ENCODE measurements at regions not wholly inside any gene's neighbourhood (a gene's known extent, or its start where the extent isn't known, plus 50 kb on each side); places are given as distances from the start of the nearest gene placed in this dataset.

- TF ChIP-seq, protein P1, sequence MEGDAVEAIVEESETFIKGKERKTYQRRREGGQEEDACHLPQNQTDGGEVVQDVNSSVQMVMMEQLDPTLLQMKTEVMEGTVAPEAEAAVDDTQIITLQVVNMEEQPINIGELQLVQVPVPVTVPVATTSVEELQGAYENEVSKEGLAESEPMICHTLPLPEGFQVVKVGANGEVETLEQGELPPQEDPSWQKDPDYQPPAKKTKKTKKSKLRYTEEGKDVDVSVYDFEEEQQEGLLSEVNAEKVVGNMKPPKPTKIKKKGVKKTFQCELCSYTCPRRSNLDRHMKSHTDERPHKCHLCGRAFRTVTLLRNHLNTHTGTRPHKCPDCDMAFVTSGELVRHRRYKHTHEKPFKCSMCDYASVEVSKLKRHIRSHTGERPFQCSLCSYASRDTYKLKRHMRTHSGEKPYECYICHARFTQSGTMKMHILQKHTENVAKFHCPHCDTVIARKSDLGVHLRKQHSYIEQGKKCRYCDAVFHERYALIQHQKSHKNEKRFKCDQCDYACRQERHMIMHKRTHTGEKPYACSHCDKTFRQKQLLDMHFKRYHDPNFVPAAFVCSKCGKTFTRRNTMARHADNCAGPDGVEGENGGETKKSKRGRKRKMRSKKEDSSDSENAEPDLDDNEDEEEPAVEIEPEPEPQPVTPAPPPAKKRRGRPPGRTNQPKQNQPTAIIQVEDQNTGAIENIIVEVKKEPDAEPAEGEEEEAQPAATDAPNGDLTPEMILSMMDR (IDR thresholded peaks at IDR 0.05), result no peak
- no peak for TF ChIP-seq POLR2A (IDR thresholded peaks at IDR 0.05)
These were observed 401.8 kb downstream of the KCNJ3 start for GRCh38 chr2:155100261-155100660.

All from testis (tissue), 2 donors.